LNCaP clone FGC (cell line): ENCODE measurements at regions not wholly inside any gene's neighbourhood (a gene's known extent, or its start where the extent isn't known, plus 50 kb on each side); places are given as distances from the start of the nearest gene placed in this dataset.

Experiments used
- DNase-seq: peaks from one replicate; pipeline ENCODE4 v3.0.0-alpha.2; 2011; ENCODE audit warnings: low read depth
- H3K4me3 ChIP-seq: 2 replicates; pipeline ENCODE4 v1.5.1; 2011; ENCODE audit warnings: mild to moderate bottlenecking, low read depth, low read length, control low read depth
- CTCF ChIP-seq: IDR thresholded peaks from 2 replicates; pipeline ENCODE4 v1.5.1; 2012; ENCODE audit warnings: mild to moderate bottlenecking; ENCODE audit not compliant: control insufficient read depth, insufficient read depth; ENCODE audit errors: extremely low read depth

- no peak for DNase-seq
- no peak overlapping the region for H3K4me3 ChIP-seq
- no peak for TF ChIP-seq CTCF
Measured at GRCh38 chr12:107567876-107568619, 117.6 kb upstream of the PWP1 start.

- H3K4me3 ChIP-seq = no peak overlapping the region
- DNase-seq = no peak
- no peak for TF ChIP-seq CTCF
Measured at GRCh38 chr12:107568718-107569117, 116.9 kb upstream of the PWP1 start.

GRCh38 chr12:107570721-107571120, 114.9 kb upstream of the PWP1 start:
- no peak for DNase-seq
- no peak for TF ChIP-seq CTCF
- no peak overlapping the region for H3K4me3 ChIP-seq

- H3K4me3 ChIP-seq = no peak overlapping the region
- no peak for TF ChIP-seq CTCF
- no peak for DNase-seq
Measured at GRCh38 chr12:107571492-107571891, 114.1 kb upstream of the PWP1 start.

GRCh38 chr12:107574691-107575090, 110.9 kb upstream of the PWP1 start:
- DNase-seq = no peak
- no peak overlapping the region for H3K4me3 ChIP-seq
- TF ChIP-seq CTCF = no peak

GRCh38 chr12:107580750-107581618, 104.6 kb upstream of the PWP1 start:
- no peak for DNase-seq
- no peak for TF ChIP-seq CTCF
- H3K4me3 ChIP-seq = no peak overlapping the region

- no peak for DNase-seq
- no peak for TF ChIP-seq CTCF
- no peak overlapping the region for H3K4me3 ChIP-seq
Measured at GRCh38 chr12:107581619-107582015, 104.0 kb upstream of the PWP1 start.
